ENCODE measurements at regions not wholly inside any gene's neighbourhood (a gene's known extent, or its start where the extent isn't known, plus 50 kb on each side); places are given as distances from the start of the nearest gene placed in this dataset.

DNA sequence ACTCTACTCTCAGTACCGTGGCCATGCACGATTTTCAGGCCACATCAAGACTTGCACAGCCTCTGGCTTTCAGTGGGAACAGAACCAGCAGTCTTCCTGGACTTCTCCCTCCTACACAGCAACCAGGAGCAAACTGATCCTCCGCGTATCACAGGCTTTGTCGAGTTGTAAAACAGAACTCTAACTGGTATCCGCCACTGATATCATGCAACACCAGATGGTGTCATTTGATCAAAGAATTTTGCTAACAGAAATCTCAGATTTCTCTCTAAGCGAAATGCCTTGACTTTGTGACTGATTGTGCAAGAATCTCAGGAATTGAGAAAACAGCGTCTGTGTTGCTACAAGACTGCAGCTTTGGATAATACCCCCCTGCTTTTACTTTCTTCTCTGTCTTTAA, 85.7 kb downstream of the COPS8 start:
- DNase-seq, result peak; percentile 96

DNA sequence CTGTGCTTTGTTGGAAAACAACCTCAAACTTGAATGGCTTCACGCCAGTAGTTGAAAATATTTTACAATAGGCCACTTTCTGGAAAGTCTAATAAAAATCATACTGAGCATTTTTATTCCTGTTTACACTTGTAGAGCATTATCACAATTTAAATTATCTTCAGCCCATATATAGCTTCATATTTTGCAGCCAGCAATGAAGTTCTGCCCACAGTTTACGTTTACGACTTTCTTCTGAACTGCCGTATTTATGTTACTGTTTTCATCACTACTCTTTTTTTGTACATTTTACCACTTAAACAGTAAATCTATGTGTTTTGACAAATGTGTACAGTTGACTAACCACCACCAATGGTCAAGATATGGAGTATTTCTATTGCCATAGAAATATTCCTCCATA, 86.2 kb downstream of the COPS8 start:
- no peak for DNase-seq

DNA sequence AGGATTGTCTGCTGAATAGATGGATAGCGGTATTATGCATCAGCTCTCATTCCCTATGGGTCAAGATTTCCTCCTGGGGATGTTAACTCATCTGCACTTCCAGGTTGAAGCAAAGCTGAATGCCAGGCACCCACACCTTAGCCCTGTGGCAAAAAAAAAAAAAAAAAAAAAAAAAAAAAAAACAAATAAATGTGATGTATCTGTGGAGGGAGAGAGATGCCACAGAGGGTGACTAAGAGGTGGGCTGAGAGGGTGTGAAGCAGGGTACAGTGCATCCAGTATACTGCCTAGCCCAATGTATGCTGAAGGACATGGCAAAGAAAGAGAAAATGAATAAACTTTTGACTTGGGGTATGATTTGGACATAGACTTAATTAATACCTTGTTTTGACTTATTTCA, 91.4 kb downstream of the COPS8 start:
- no peak for DNase-seq

DNA sequence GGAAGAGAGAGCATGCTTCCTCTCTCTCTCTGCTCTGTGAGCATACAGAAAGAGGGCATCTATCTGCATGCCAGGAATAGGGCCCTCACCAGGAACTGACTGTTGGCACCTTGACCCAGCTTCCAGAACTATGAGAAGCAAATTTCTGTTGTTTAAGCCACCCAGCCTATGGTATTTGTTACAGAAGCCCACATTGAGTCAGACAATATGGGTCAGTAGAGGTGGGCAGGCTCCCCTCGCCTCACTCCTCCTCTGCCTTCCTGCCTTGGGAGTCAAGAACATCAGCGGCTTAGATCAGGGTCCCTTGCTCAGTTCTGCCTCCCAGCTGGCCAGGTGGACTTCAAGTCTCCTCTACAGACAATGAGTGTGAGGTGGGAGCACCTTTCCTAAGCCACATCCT, 92.3 kb downstream of the COPS8 start:
- no peak for DNase-seq

- DNase-seq, result peak; percentile 89
These were observed 92.7 kb downstream of the COPS8 start for GRCh38 chr2:237178396-237178795.

DNA sequence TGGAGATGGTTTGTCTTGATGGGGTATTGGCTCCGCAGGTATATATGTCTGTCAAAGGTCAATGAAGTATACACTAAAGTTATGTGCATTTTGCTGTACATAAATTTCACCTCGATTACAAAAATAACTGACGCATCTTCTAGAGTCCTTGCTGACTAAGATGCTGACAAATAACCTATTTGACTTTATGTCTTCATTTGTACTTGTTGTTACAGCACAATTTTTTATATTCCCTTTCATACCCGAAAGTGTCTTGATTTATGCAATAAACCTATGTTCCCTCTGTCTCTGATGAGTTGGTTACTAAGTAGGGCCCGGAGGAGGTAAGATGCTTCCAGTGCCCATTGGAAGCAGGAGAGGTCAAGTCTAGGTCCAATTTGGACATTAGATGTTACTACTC, 93.5 kb downstream of the COPS8 start:
- DNase-seq, result no peak

DNA sequence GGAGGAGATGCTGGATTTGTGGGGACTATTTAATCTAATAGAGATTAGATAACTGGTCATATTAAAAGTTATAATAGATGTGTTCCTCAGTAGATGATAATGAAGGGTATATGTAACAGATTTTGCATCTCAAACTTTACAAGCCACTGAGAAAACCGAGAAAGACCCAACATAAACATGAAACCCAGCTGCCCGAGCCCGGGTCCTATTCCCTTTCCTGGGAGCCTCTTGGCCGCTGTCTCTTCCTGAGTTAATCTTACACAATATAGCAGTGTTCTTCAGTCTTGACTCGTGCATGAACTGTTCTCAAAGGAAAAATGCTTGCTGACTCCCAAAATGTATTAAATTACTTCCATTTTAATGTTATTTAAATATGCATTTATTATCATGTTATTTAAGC, 94.5 kb downstream of the COPS8 start:
- DNase-seq, result no peak

GRCh38 chr2:237180987-237181386, 95.3 kb downstream of the COPS8 start:
- no peak for DNase-seq

DNA sequence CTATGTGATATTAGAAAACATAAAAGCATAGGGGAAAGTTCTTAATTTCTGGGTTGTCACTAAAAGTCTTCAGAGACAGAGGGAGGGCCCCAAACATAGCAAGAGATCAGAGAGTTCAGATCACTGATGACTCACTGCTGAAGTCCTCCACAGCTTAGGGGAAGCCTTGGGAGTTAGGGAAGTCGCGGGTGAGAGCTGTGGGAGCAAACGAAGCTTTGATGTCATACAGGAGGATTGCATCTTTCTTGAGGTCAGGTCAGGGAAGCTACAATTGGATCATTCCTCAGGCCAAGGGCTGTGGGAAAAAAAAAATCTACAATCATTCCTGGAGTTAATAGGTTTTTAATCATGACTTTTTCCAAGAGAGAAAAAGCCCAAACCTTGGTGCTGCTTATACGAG, 96.2 kb downstream of the COPS8 start:
- DNase-seq, result peak; percentile 89

- no peak for DNase-seq
These were observed 96.9 kb downstream of the COPS8 start for GRCh38 chr2:237182422-237183123.

DNA sequence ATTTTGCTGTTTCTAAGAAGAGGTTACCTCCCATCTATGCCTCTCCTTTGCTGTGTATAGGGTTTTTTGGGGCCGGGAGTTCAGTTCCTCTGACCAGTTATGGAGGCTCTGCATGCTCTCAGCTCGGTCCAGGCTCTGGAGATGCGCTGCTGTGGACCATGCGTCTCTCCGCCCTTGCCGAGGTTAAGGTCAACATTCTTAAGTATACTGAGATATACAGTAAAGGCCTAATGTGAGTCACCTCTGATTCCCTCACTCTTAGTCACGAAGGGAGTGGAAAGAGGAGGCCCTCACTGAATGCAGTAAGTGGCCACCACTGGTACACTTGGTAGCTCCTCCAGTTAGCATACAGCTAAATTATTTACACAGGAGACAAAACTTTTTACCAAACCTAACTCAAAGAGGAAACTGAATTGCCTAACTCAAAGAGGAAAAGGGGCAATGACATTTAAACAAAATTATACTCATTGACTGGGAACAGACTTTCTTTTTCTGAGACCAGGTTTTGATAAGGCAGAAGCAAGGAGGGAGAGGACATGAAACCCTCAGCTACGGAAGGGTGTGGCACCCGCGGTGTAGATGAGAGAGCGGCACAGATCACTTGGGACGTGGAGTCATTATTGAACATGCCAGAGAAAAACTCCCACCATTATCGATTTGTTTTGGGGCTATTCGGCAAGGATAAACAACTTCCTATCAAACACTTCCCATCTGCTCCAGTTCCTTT, 98.7 kb downstream of the COPS8 start:
- DNase-seq, result no peak

GRCh38 chr2:237184919-237185552, 99.3 kb downstream of the COPS8 start:
- peak; percentile 51 for DNase-seq

- no peak for DNase-seq
These were observed 99.8 kb downstream of the COPS8 start for GRCh38 chr2:237185553-237185925.

DNA sequence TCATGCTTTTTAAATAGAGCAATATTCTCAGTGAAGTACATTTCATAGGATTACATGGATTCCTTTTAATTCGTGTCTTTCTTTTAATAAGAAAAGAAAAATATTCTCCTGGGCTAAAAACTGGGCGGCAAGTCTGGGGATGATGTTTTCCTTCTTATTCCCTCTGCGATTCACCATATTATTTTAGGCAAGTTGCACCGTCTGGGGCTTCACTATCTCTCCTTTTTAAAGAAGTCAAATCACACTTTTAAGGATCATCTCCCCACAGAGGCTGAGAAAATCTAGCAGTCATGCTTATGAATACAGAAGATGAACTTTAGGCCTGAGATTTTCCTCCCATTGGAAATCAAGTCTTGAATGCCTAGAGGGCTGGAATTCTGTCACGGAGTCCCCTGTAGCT, 104.1 kb downstream of the COPS8 start:
- DNase-seq, result no peak

DNA sequence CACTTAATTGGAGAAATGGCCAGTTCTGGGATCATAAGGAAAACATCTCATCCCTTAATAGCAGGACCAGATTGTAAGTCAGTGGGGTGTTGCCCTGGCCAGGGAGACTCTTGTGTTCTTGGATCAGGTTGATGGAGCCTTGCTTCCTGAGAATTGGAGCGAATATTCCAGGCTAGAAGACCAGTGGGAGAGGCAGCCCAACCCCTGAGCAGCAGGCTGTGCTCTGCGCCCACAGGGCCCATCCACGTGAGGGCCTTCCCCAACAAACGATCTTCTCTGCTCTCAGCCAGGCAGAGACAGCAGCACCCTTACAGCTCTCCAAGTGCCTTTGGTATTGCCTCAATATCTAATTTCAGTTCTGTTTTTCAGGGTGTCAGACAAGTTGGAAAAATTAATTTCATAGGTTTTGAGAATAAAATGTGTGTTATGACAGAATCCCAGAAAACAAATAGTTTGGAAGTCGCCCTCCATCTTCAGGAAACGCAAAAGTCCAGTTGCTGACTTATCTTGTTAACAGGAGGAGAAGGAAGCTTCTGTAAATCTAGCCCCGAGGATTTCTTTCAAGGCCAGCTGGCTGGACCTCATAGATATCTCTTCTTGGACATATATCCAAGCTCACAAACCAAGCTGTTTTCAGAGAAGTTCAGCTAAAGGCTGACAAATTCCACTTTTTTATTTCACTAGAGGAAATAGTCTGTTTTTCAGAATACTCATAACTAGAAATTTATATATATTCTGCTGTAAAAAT, 105.5 kb downstream of the COPS8 start:
- no peak for DNase-seq

GRCh38 chr2:237191714-237192081, 106.0 kb downstream of the COPS8 start:
- DNase-seq, result no peak

- no peak for DNase-seq
These were observed 107.2 kb downstream of the COPS8 start for GRCh38 chr2:237192881-237193280.

- no peak for DNase-seq
These were observed 107.7 kb downstream of the COPS8 start for GRCh38 chr2:237193436-237193835.

- no peak for DNase-seq
These were observed 108.4 kb downstream of the COPS8 start for GRCh38 chr2:237194081-237194480.

GRCh38 chr2:237194906-237195305, 109.2 kb downstream of the COPS8 start:
- DNase-seq, result no peak

GRCh38 chr2:237195396-237196120, 109.9 kb downstream of the COPS8 start:
- peak; percentile 71 for DNase-seq

DNA sequence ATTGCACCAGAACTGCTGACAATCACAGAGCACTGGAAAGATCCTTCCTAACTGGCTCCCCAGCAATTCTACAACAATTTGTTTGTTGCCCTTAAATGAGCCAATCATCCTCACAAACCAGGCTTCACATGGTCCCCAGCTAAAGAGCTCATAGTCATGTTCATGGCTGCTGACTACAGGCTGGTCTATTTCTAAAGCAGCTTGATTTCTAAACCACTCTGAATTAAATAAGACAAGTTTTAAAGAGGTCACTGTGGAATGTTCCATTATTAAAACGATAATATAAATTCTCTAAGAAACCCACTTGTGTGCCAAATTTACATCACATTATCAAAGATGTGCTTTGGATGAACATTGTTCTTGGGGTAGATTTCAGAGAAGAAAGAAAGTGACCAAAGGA, 110.7 kb downstream of the COPS8 start:
- DNase-seq, result no peak

All from fibroblast of skin of abdomen (primary cell).